ENCODE measurements at regions not wholly inside any gene's neighbourhood (a gene's known extent, or its start where the extent isn't known, plus 50 kb on each side); places are given as distances from the start of the nearest gene placed in this dataset.

GRCh38 chr12:86669010-86669409, 412.8 kb upstream of the MGAT4C start:
- TF ChIP-seq CTCF (IDR thresholded peaks at IDR 0.05), result no peak
- no peak for TF ChIP-seq POLR2A (IDR thresholded peaks at IDR 0.05)
